ENCODE measurements at regions not wholly inside any gene's neighbourhood (a gene's known extent, or its start where the extent isn't known, plus 50 kb on each side); places are given as distances from the start of the nearest gene placed in this dataset.
A peak's percentile ranks its signal among the peaks of the same experiment; 100 is the strongest.

GRCh38 chr13:83577183-83577582 is 305.1 kb downstream of the SLITRK1 start:
- no peaks in the 10 kb centered on the region for H3K36me3 ChIP-seq (ENCODE audit: insufficient read depth)
- no peaks in the 10 kb centered on the region for H3K4me1 ChIP-seq (ENCODE audit: low read depth, poor library complexity, severe bottlenecking)
- no peak for TF ChIP-seq CTCF (conservative IDR thresholded peaks at IDR 0.05; ENCODE audit: low read depth, low read length)
- no peak overlapping the region for H3K4me3 ChIP-seq (IDR thresholded peaks at IDR 0.05; ENCODE audit: insufficient read depth, low read depth, low read length)
- H3K9ac ChIP-seq, result no peak overlapping the region
- H3K4me2 ChIP-seq, result no peak overlapping the region
- H3K79me2 ChIP-seq (ENCODE audit: insufficient read depth, low read depth), result no peaks in the 10 kb centered on the region
- H2AFZ ChIP-seq (ENCODE audit: low read depth), result no peak overlapping the region
- no peak overlapping the region for H3K27ac ChIP-seq
- H3K27me3 ChIP-seq (ENCODE audit: insufficient read depth, low read depth), result no peaks in the 10 kb centered on the region
- no peaks in the 10 kb centered on the region for H4K20me1 ChIP-seq (ENCODE audit: insufficient read depth)

GRCh38 chr13:83568019-83568418 is 314.3 kb downstream of the SLITRK1 start:
- Histone ChIP-seq H3K4me2 (peak overlapping the region; percentile 62), H3K27me3 (ENCODE audit: insufficient read depth, low read depth) (no peaks in the 10 kb centered on the region), H3K4me1 (ENCODE audit: low read depth, poor library complexity, severe bottlenecking) (peaks cover 37% of the 10 kb centered on the region), H3K9ac (no peak overlapping the region), H3K4me3 (IDR thresholded peaks at IDR 0.05; ENCODE audit: insufficient read depth, low read depth, low read length) (no peak overlapping the region), H3K27ac (peak overlapping the region; percentile 52; the same call in 1 of the 2 replicates), H2AFZ (ENCODE audit: low read depth) (no peak overlapping the region), H3K79me2 (ENCODE audit: insufficient read depth, low read depth) (no peaks in the 10 kb centered on the region), H4K20me1 (ENCODE audit: insufficient read depth) (no peaks in the 10 kb centered on the region), H3K36me3 (ENCODE audit: insufficient read depth) (no peaks in the 10 kb centered on the region)
- TF ChIP-seq CTCF (conservative IDR thresholded peaks at IDR 0.05; ENCODE audit: low read depth, low read length), result no peak

GRCh38 chr13:83563499-83563898 is 318.8 kb downstream of the SLITRK1 start:
- Histone ChIP-seq H3K36me3 (ENCODE audit: insufficient read depth) (no peaks in the 10 kb centered on the region), H3K9ac (no peak overlapping the region), H3K79me2 (ENCODE audit: insufficient read depth, low read depth) (no peaks in the 10 kb centered on the region), H3K4me2 (no peak overlapping the region), H3K4me3 (IDR thresholded peaks at IDR 0.05; ENCODE audit: insufficient read depth, low read depth, low read length) (no peak overlapping the region), H3K27ac (no peak overlapping the region), H4K20me1 (ENCODE audit: insufficient read depth) (no peaks in the 10 kb centered on the region), H2AFZ (ENCODE audit: low read depth) (no peak overlapping the region), H3K4me1 (ENCODE audit: low read depth, poor library complexity, severe bottlenecking) (peaks cover 25% of the 10 kb centered on the region), H3K27me3 (ENCODE audit: insufficient read depth, low read depth) (no peaks in the 10 kb centered on the region)
- TF ChIP-seq CTCF (conservative IDR thresholded peaks at IDR 0.05; ENCODE audit: low read depth, low read length), result no peak

- Histone ChIP-seq H4K20me1 (ENCODE audit: insufficient read depth) (no peaks in the 10 kb centered on the region), H3K27ac (no peak overlapping the region), H3K36me3 (ENCODE audit: insufficient read depth) (no peaks in the 10 kb centered on the region), H3K4me1 (ENCODE audit: low read depth, poor library complexity, severe bottlenecking) (no peaks in the 10 kb centered on the region), H3K79me2 (ENCODE audit: insufficient read depth, low read depth) (no peaks in the 10 kb centered on the region), H3K9ac (no peak overlapping the region), H3K27me3 (ENCODE audit: insufficient read depth, low read depth) (no peaks in the 10 kb centered on the region), H2AFZ (ENCODE audit: low read depth) (no peak overlapping the region), H3K4me2 (no peak overlapping the region), H3K4me3 (IDR thresholded peaks at IDR 0.05; ENCODE audit: insufficient read depth, low read depth, low read length) (no peak overlapping the region)
- TF ChIP-seq CTCF (conservative IDR thresholded peaks at IDR 0.05; ENCODE audit: low read depth, low read length), result no peak
These were observed 324.4 kb downstream of the SLITRK1 start for GRCh38 chr13:83557845-83558244.

Data from KMS-11 (cell line).